K562 (cell line): ENCODE measurements at regions not wholly inside any gene's neighbourhood (a gene's known extent, or its start where the extent isn't known, plus 50 kb on each side); places are given as distances from the start of the nearest gene placed in this dataset.

Source experiments
- ARNT ChIP-seq, 2 experiments: fragments of 450-650 bp; IDR thresholded peaks; 2 replicates each; pipeline ENCODE4 v1.6.1; 2016; ENCODE audit warnings: mild to moderate bottlenecking in 1 of 2
- CREBBP ChIP-seq: IDR thresholded peaks from one replicate; pipeline ENCODE4 v1.6.1; 2012; ENCODE audit warnings: low read depth, mild to moderate bottlenecking, control low read depth, inconsistent platforms, low read length
- ETV6 ChIP-seq, 3 experiments: fragments of 150-350 bp in 1 of 3; sonication (generic) in 1 of 3; formaldehyde crosslinking in 1 of 3; IDR thresholded peaks; 2 replicates each; pipeline versions ENCODE4 v1.6.1 to v1.8.0; 2014 to 2022; ENCODE audit warnings: borderline replicate concordance in 2 of 3, low read depth in 2 of 3, antibody characterized with exemption in 1 of 3, low read length in 1 of 3, mild to moderate bottlenecking in 1 of 3, missing genetic modification reagents in 1 of 3
- FOXJ3 ChIP-seq: sonication (generic); formaldehyde crosslinking; IDR thresholded peaks from 2 replicates; pipeline ENCODE4 v1.4.0; 2020; ENCODE audit warnings: mild to moderate bottlenecking, missing genetic modification reagents
- FOXK1 ChIP-seq: sonication (generic); formaldehyde crosslinking; IDR thresholded peaks from 2 replicates; pipeline ENCODE4 v1.8.0; 2022; ENCODE audit warnings: missing genetic modification reagents, mild to moderate bottlenecking, borderline replicate concordance
- FOXK2 ChIP-seq, 2 experiments: fragments of 450-650 bp; IDR thresholded peaks in 1 of 2; conservative IDR thresholded peaks in 1 of 2; 2 replicates each; pipeline ENCODE4 v1.6.1; 2016; ENCODE audit warnings: low read depth in 2 of 2, mild to moderate bottlenecking in 1 of 2
- HNRNPLL ChIP-seq: fragments of 200-400 bp; formaldehyde crosslinking; IDR thresholded peaks from 2 replicates; pipeline ENCODE4 v1.6.1; 2017; ENCODE audit warnings: low read length, low read depth, mild to moderate bottlenecking; ENCODE audit not compliant: poor library complexity, severe bottlenecking
- HSF4 ChIP-seq: fragments of 250-450 bp; sonication (Bioruptor Pico); IDR thresholded peaks from 2 replicates; pipeline ENCODE4 v2.1.2; 2022; ENCODE audit warnings: mild to moderate bottlenecking, moderate library complexity, borderline replicate concordance
- KDM4B ChIP-seq, 2 experiments: fragments of 450-650 bp in 1 of 2; sonication (generic) in 1 of 2; IDR thresholded peaks; 2 replicates each; pipeline ENCODE4 v1.6.1; 2016 to 2017; ENCODE audit warnings: borderline replicate concordance in 2 of 2, antibody characterized with exemption in 1 of 2, low read depth in 1 of 2, mild to moderate bottlenecking in 1 of 2
- NCOA1 ChIP-seq: fragments of 450-650 bp; IDR thresholded peaks from 2 replicates; pipeline ENCODE4 v1.6.1; 2016; ENCODE audit warnings: low read depth
- PHB2 ChIP-seq: fragments of 450-650 bp; IDR thresholded peaks from 2 replicates; pipeline ENCODE4 v1.6.1; 2017; ENCODE audit warnings: low read depth
- RBFOX2 ChIP-seq: fragments of 200-400 bp; formaldehyde crosslinking; IDR thresholded peaks from 2 replicates; pipeline ENCODE4 v1.6.1; 2017; ENCODE audit warnings: low read depth, mild to moderate bottlenecking, low read length, moderate library complexity
- SAFB2 ChIP-seq: fragments of 200-400 bp; formaldehyde crosslinking; IDR thresholded peaks from 2 replicates; pipeline ENCODE4 v1.6.1; 2018; ENCODE audit warnings: borderline replicate concordance, low read length, low read depth, moderate library complexity; ENCODE audit not compliant: severe bottlenecking
- SMARCA4 ChIP-seq: fragments of 450-650 bp; IDR thresholded peaks from 2 replicates; pipeline ENCODE4 v1.6.1; 2016
- SRSF1 ChIP-seq: fragments of 200-400 bp; formaldehyde crosslinking; IDR thresholded peaks from 2 replicates; pipeline ENCODE4 v1.6.1; 2017; ENCODE audit warnings: mild to moderate bottlenecking, low read depth, low read length, moderate library complexity
- ZNF121 ChIP-seq: sonication (generic); formaldehyde crosslinking; conservative IDR thresholded peaks from 2 replicates; pipeline ENCODE4 v1.8.0; 2022; ENCODE audit warnings: missing genetic modification reagents
- ZNF274 ChIP-seq: IDR thresholded peaks from 2 replicates; pipeline ENCODE4 v1.6.1; 2011; ENCODE audit warnings: low read depth, mild to moderate bottlenecking, low read length, moderate library complexity, borderline replicate concordance
- TF ChIP-seq, protein P1 (sequence below): fragments of 450-650 bp; formaldehyde crosslinking; IDR thresholded peaks from 2 replicates; pipeline ENCODE4 v1.4.0; 2020; ENCODE audit warnings: mild to moderate bottlenecking, moderate library complexity
- TF ChIP-seq, protein P2 (sequence below), 2 experiments: IDR thresholded peaks; 2 replicates each; pipeline ENCODE4 v1.6.1; 2012; ENCODE audit warnings: improper control_type of control experiment in 2 of 2, low read depth in 2 of 2, low read length in 2 of 2, borderline replicate concordance in 1 of 2
- TF ChIP-seq, protein P3 (sequence below), 3 experiments: fragments of 200-800 bp in 1 of 3; sonication (Bioruptor generic) in 1 of 3; sonication (generic) in 1 of 3; formaldehyde crosslinking in 1 of 3; IDR thresholded peaks; 2 replicates each; pipeline versions ENCODE4 v1.6.1 to v1.8.0; 2016 to 2022; ENCODE audit warnings: mild to moderate bottlenecking in 2 of 3, missing compliant biosample characterization in 2 of 3, missing genetic modification characterization in 2 of 3, missing genetic modification reagents in 1 of 3

DNA sequence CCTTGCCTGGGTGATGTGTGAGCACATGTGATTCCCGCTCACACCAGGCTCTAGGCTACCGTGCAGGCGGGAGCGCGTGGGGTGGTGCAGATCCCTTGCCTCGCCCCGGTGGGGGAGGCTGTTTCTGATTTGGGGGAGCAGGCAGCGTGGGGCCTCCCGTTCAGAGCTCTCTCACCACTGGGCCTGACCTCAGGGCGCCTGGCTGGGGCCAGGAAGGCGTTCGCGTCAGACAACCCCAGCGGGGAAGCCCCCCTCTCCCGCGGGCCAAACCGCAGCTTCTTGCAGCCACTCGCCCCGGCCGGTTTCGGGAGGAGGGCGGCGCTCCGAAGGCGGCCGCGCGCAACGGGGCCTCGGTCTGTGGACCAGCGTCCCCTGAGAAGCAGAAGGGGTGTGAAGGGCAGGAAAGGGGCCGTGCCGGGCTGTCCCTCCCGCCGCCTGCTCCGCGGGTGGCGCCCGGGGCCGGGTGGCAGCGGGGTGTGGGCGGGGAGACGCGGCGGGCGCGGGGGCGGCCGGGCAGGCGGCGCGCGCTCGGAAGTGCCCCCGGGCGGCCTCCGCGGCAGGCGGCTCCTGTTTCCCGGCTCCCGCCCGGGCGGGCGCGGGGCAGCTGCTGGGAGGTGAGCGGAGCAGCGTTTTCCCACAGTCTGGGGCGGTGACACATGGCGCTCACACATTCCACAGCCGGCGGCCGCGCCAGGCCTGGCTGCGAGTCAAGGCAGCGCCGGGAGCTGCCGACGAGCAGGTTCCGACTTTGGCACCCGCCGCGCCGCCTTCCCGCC lies 65.1 kb upstream of the HES1 start (continued):
- TF ChIP-seq, protein P1, sequence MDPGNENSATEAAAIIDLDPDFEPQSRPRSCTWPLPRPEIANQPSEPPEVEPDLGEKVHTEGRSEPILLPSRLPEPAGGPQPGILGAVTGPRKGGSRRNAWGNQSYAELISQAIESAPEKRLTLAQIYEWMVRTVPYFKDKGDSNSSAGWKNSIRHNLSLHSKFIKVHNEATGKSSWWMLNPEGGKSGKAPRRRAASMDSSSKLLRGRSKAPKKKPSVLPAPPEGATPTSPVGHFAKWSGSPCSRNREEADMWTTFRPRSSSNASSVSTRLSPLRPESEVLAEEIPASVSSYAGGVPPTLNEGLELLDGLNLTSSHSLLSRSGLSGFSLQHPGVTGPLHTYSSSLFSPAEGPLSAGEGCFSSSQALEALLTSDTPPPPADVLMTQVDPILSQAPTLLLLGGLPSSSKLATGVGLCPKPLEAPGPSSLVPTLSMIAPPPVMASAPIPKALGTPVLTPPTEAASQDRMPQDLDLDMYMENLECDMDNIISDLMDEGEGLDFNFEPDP (CRISPR knock-in tag), result no peak
- TF ChIP-seq ZNF274 (no peak), PHB2 (no peak), KDM4B (IDR thresholded peaks at IDR 0.05; ENCODE audit: borderline replicate concordance in 2 of 2, low read depth in 1 of 2) (no peak; a peak in 1 of 4 replicates), SAFB2 (no peak), HNRNPLL (no peak), SMARCA4 (0 out of 2 replicates have a peak, but pooled peaks have one; percentile 13), NCOA1 (no peak), FOXK2 (conservative IDR thresholded peaks at IDR 0.05 in 1 of 2, IDR thresholded peaks at IDR 0.05 in 1 of 2; ENCODE audit: low read depth in 2 of 2) (no peak), RBFOX2 (peak; percentile 89), CREBBP (no peak), HSF4 (CRISPR knock-in tag) (no peak), ZNF121 (CRISPR knock-in tag) (no peak), FOXK1 (CRISPR knock-in tag) (0 out of 2 replicates have a peak, but pooled peaks have one; percentile 1), SRSF1 (no peak), FOXJ3 (CRISPR knock-in tag) (no peak), ETV6 (IDR thresholded peaks at IDR 0.05; ENCODE audit: borderline replicate concordance in 1 of 2, low read depth in 2 of 2, low read length in 1 of 2) (no peak), ETV6 (CRISPR knock-in tag; IDR thresholded peaks at IDR 0.05; ENCODE audit: borderline replicate concordance) (peak; percentile 36; the same call in 1 of the 2 replicates), ARNT (IDR thresholded peaks at IDR 0.05) (no peak)
- TF ChIP-seq, protein P2, sequence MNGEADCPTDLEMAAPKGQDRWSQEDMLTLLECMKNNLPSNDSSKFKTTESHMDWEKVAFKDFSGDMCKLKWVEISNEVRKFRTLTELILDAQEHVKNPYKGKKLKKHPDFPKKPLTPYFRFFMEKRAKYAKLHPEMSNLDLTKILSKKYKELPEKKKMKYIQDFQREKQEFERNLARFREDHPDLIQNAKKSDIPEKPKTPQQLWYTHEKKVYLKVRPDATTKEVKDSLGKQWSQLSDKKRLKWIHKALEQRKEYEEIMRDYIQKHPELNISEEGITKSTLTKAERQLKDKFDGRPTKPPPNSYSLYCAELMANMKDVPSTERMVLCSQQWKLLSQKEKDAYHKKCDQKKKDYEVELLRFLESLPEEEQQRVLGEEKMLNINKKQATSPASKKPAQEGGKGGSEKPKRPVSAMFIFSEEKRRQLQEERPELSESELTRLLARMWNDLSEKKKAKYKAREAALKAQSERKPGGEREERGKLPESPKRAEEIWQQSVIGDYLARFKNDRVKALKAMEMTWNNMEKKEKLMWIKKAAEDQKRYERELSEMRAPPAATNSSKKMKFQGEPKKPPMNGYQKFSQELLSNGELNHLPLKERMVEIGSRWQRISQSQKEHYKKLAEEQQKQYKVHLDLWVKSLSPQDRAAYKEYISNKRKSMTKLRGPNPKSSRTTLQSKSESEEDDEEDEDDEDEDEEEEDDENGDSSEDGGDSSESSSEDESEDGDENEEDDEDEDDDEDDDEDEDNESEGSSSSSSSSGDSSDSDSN (IDR thresholded peaks at IDR 0.05; ENCODE audit: borderline replicate concordance in 1 of 2, low read depth in 2 of 2, low read length in 2 of 2), result peak; percentile 72 to 84; a peak in 3 of 4 replicates
- TF ChIP-seq, protein P3, sequence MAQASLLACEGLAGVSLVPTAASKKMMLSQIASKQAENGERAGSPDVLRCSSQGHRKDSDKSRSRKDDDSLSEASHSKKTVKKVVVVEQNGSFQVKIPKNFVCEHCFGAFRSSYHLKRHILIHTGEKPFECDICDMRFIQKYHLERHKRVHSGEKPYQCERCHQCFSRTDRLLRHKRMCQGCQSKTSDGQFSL (CRISPR knock-in tag; IDR thresholded peaks at IDR 0.05), result no peak
- TF ChIP-seq, protein P3 (tag; IDR thresholded peaks at IDR 0.05), result peak in 1 of 2 experiments; percentile 56; a peak in 1 of 4 replicates
